ENCODE measurements at regions not wholly inside any gene's neighbourhood (a gene's known extent, or its start where the extent isn't known, plus 50 kb on each side); places are given as distances from the start of the nearest gene placed in this dataset.
"Not testable (repeated sequence)": the region's sequence is repeated elsewhere in the genome, so short reads cannot be mapped to it uniquely, and the experiment has no call there.

DNA sequence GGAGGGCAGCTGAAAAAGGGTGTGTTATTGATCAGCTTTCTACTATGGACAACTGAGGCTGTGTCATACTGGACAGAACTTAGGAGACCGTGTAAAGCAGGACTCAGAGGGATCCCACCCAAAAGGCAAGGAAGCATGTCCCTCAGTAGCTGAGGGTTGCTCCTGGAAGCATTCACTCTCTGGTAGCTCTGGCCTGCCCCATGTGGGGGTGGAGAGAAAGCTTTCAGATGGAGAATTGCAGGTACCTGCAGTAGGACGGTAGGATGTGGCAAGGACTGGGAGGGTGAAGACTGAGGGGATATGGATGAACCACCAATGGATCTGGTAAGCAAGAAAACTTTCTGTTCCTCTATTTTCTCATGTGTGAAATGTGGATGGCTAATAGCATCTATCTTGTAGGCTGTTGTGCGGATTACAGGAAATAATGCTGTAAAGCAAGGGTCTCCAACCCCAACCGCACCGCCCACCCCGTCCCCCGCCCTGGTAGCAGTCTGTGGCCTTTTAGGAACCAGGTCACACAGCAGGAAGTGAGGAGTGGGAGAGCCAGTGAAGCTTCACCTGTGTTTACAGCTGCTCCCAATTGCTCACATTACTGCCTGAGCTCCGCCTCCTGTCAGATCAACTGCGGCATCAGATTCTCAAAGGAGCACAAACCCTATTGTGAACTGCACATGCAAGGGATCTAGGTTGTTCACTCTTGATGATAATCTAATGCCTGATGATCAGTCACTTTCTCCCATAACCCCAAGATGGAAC is 157.7 kb upstream of the PROK2 start:
- H3K4me1 ChIP-seq (ENCODE audit: low read depth, poor library complexity, severe bottlenecking) = no peaks in the 10 kb centered on the region
- no peak for TF ChIP-seq CTCF (conservative IDR thresholded peaks at IDR 0.05; ENCODE audit: low read depth, low read length)
- no peaks in the 10 kb centered on the region for H3K79me2 ChIP-seq (ENCODE audit: insufficient read depth, low read depth)
- H3K4me3 ChIP-seq (IDR thresholded peaks at IDR 0.05; ENCODE audit: insufficient read depth, low read depth, low read length) = no peak overlapping the region
- H2AFZ ChIP-seq (ENCODE audit: low read depth) = no peak overlapping the region
- H3K27ac ChIP-seq = no peak overlapping the region
- H3K9ac ChIP-seq = no peak overlapping the region
- no peaks in the 10 kb centered on the region for H3K27me3 ChIP-seq (ENCODE audit: insufficient read depth, low read depth)
- H4K20me1 ChIP-seq (ENCODE audit: insufficient read depth) = no peaks in the 10 kb centered on the region
- no peaks in the 10 kb centered on the region for H3K36me3 ChIP-seq (ENCODE audit: insufficient read depth)
- no peak overlapping the region for H3K4me2 ChIP-seq

- Histone ChIP-seq H4K20me1 (ENCODE audit: insufficient read depth) (no peaks in the 10 kb centered on the region), H3K27ac (no peak overlapping the region), H2AFZ (ENCODE audit: low read depth) (no peak overlapping the region), H3K4me3 (IDR thresholded peaks at IDR 0.05; ENCODE audit: insufficient read depth, low read depth, low read length) (no peak overlapping the region), H3K4me1 (ENCODE audit: low read depth, poor library complexity, severe bottlenecking) (no peaks in the 10 kb centered on the region), H3K79me2 (ENCODE audit: insufficient read depth, low read depth) (no peaks in the 10 kb centered on the region), H3K4me2 (no peak overlapping the region), H3K9ac (no peak overlapping the region), H3K36me3 (ENCODE audit: insufficient read depth) (no peaks in the 10 kb centered on the region), H3K27me3 (ENCODE audit: insufficient read depth, low read depth) (no peaks in the 10 kb centered on the region)
- no peak for TF ChIP-seq CTCF (conservative IDR thresholded peaks at IDR 0.05; ENCODE audit: low read depth, low read length)
Observed at GRCh38 chr3:71940486-71940885, 155.5 kb upstream of the PROK2 start.

DNA sequence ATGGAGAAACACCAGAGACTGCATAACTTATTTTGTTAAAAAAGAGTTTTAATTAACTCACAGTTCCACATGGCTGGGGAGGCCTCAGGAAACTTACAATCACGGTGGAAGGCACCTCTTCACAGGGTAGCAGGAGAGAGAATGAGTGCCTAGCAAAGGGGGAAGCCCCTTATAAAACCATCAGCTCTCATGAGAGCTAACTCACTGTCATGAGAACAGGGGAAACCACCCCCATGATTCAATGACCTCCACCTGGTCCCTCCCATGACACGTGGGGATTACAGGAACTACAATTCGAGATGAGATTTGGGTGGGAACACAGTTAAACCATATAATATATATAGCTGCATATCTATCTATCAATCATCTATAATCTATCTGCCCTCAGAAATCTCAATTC is 153.1 kb upstream of the PROK2 start:
- not testable (repeated sequence) for H3K4me2 ChIP-seq; H3K9ac ChIP-seq; H3K27me3 ChIP-seq (ENCODE audit: insufficient read depth, low read depth); H3K36me3 ChIP-seq (ENCODE audit: insufficient read depth); H3K4me3 ChIP-seq (IDR thresholded peaks at IDR 0.05; ENCODE audit: insufficient read depth, low read depth, low read length); H2AFZ ChIP-seq (ENCODE audit: low read depth); H3K4me1 ChIP-seq (ENCODE audit: low read depth, poor library complexity, severe bottlenecking); H3K79me2 ChIP-seq (ENCODE audit: insufficient read depth, low read depth); H4K20me1 ChIP-seq (ENCODE audit: insufficient read depth); H3K27ac ChIP-seq

DNA sequence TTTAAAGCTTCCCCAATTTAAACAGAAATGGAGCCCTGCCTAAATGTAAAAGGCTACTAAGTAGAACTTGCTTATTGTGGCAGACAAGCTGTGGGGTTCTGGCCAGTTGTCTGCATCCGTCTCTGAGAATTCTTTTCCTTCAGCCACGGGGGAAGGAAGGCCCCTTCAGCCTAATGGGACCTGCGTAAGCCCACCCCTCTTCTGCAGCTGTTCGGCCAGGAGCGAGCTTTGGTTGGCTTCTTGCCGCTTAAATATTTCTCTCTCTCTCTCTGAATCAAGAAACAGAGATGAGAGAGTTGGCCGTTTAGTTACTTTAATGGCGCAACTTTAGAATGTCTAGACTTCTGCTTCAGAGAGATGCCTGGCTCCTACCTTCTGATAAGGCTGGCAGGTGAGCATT is 151.7 kb upstream of the PROK2 start:
- H2AFZ ChIP-seq (ENCODE audit: low read depth) = no peak overlapping the region
- no peak overlapping the region for H3K27ac ChIP-seq
- H3K36me3 ChIP-seq (ENCODE audit: insufficient read depth) = no peaks in the 10 kb centered on the region

More for the DNA sequence above, 151.7 kb upstream of the PROK2 start:
- TF ChIP-seq CTCF (conservative IDR thresholded peaks at IDR 0.05; ENCODE audit: low read depth, low read length) = no peak
- no peaks in the 10 kb centered on the region for H4K20me1 ChIP-seq (ENCODE audit: insufficient read depth)
- H3K79me2 ChIP-seq (ENCODE audit: insufficient read depth, low read depth) = no peaks in the 10 kb centered on the region
- H3K4me2 ChIP-seq = no peak overlapping the region
- no peak overlapping the region for H3K4me3 ChIP-seq (IDR thresholded peaks at IDR 0.05; ENCODE audit: insufficient read depth, low read depth, low read length)
- H3K27me3 ChIP-seq (ENCODE audit: insufficient read depth, low read depth) = no peaks in the 10 kb centered on the region
- H3K4me1 ChIP-seq (ENCODE audit: low read depth, poor library complexity, severe bottlenecking) = no peaks in the 10 kb centered on the region
- no peak overlapping the region for H3K9ac ChIP-seq
